SK-N-SH (cell line): ENCODE measurements at regions not wholly inside any gene's neighbourhood (a gene's known extent, or its start where the extent isn't known, plus 50 kb on each side); places are given as distances from the start of the nearest gene placed in this dataset.
A peak's percentile ranks its signal among the peaks of the same experiment; 100 is the strongest.

Experiments used
- CTCF ChIA-PET: fragments of 300-600, 350-600 bp; formaldehyde crosslinking; extraction: SDS; loops from one replicate; lab custom pipeline; 2021; lab: Yijun Ruan, JAX
- POLR2A ChIA-PET: fragments of 350-600 bp; sonication (Branson Sonifier 250); formaldehyde crosslinking; extraction: SDS; loops from one replicate; lab custom pipeline; 2020; ENCODE audit warnings: antibody characterized with exemption, inconsistent platforms; lab: Yijun Ruan, JAX
- DNase-seq: peaks from one replicate; pipeline ENCODE4 v3.0.0; 2012
- H2AFZ ChIP-seq: fragments of 200-600 bp; sonication (generic); 2 replicates; pipeline ENCODE4 v1.8.1; 2016; ENCODE audit warnings: antibody characterized with exemption, mild to moderate bottlenecking, low read depth
- H3F3A ChIP-seq: fragments of 200-600 bp; sonication (generic); replicated peaks from 2 replicates; pipeline ENCODE3; 2016; ENCODE audit warnings: antibody characterized with exemption, mild to moderate bottlenecking; ENCODE audit not compliant: insufficient read depth
- H3K27ac ChIP-seq, 2 experiments: fragments of 200-500 bp in 1 of 2; fragments of 200-600 bp in 1 of 2; sonication (Bioruptor generic) in 1 of 2; sonication (generic), shearing (Covaris generic) in 1 of 2; 2 replicates each; pipeline versions ENCODE4 v1.5.1 to v1.6.1; 2014 to 2016; ENCODE audit warnings: low read depth in 2 of 2, inconsistent platforms in 1 of 2, low read length in 1 of 2, mild to moderate bottlenecking in 1 of 2, mixed read lengths in 1 of 2
- H3K27me3 ChIP-seq: fragments of 200-600 bp; sonication (generic), shearing (Covaris generic); 2 replicates; pipeline ENCODE4 v1.6.1; 2016; ENCODE audit warnings: mixed run types; ENCODE audit not compliant: insufficient read depth
- H3K36me3 ChIP-seq, 2 experiments: fragments of 200-500 bp in 1 of 2; fragments of 200-600 bp in 1 of 2; sonication (Bioruptor generic) in 1 of 2; sonication (generic) in 1 of 2; replicated peaks in 1 of 2; 2 replicates each; pipeline versions ENCODE3 to v1.5.1; 2014 to 2016; ENCODE audit warnings: low read length in 1 of 2, mild to moderate bottlenecking in 1 of 2; ENCODE audit not compliant: insufficient read depth in 2 of 2, control insufficient read depth in 1 of 2
- H3K4me1 ChIP-seq, 2 experiments: fragments of 200-500 bp in 1 of 2; fragments of 200-600 bp in 1 of 2; sonication (Bioruptor generic) in 1 of 2; sonication (generic), shearing (Covaris generic) in 1 of 2; 2 replicates each; pipeline versions ENCODE4 v1.5.1 to v1.6.1; 2014 to 2016; ENCODE audit warnings: low read depth in 1 of 2, low read length in 1 of 2, mixed run types in 1 of 2; ENCODE audit not compliant: insufficient read depth in 2 of 2, control insufficient read depth in 1 of 2
- H3K4me2 ChIP-seq: fragments of 200-600 bp; sonication (generic), shearing (Covaris generic); 2 replicates; pipeline ENCODE4 v1.6.1; 2017; ENCODE audit warnings: mixed run types
- H3K4me3 ChIP-seq, 2 experiments: fragments of 200-500 bp in 1 of 2; fragments of 200-600 bp in 1 of 2; sonication (Bioruptor generic) in 1 of 2; sonication (generic), shearing (Covaris generic) in 1 of 2; 2 replicates each; pipeline versions ENCODE4 v1.5.1 to v1.8.1; 2014 to 2016; ENCODE audit warnings: low read depth in 2 of 2, inconsistent platforms in 1 of 2, low read length in 1 of 2, mild to moderate bottlenecking in 1 of 2, mixed read lengths in 1 of 2, moderate library complexity in 1 of 2
- H3K79me2 ChIP-seq: fragments of 200-600 bp; sonication (generic); 2 replicates; pipeline ENCODE4 v1.8.1; 2017; ENCODE audit warnings: mild to moderate bottlenecking; ENCODE audit not compliant: insufficient read depth
- H3K9ac ChIP-seq: fragments of 200-600 bp; sonication (generic); 2 replicates; pipeline ENCODE4 v1.6.1; 2017; ENCODE audit warnings: mixed run types
- H3K9me2 ChIP-seq: fragments of 200-600 bp; sonication (generic); 2 replicates; pipeline ENCODE4 v1.6.1; 2017; ENCODE audit warnings: mixed run types
- H3K9me3 ChIP-seq: fragments of 200-600 bp; sonication (generic); 2 replicates; pipeline ENCODE4 v1.6.1; 2017; ENCODE audit warnings: mixed run types, mild to moderate bottlenecking, moderate library complexity
- H4K20me1 ChIP-seq: fragments of 200-600 bp; sonication (generic); 2 replicates; pipeline ENCODE4 v1.6.1; 2017; ENCODE audit warnings: mild to moderate bottlenecking, mixed run types; ENCODE audit not compliant: insufficient read depth
- ELF1 ChIP-seq: IDR thresholded peaks from 2 replicates; pipeline ENCODE4 v1.4.0; 2012
- EP300 ChIP-seq, 2 experiments: IDR thresholded peaks; 2 replicates each; pipeline versions ENCODE4 v1.4.0 to v1.6.1; 2012; ENCODE audit warnings: borderline replicate concordance in 1 of 2, low read depth in 1 of 2, low read length in 1 of 2
- EZH2phosphoT487 ChIP-seq: fragments of 200-600 bp; sonication (generic); IDR thresholded peaks from 2 replicates; pipeline ENCODE4 v1.6.1; 2017; ENCODE audit warnings: low read depth, mixed run types, mild to moderate bottlenecking, antibody characterized with exemption, moderate library complexity, borderline replicate concordance
- FOXJ3 ChIP-seq: sonication (generic); formaldehyde crosslinking; IDR thresholded peaks from 2 replicates; pipeline ENCODE4 v1.5.1; 2020; ENCODE audit warnings: mild to moderate bottlenecking, missing genetic modification reagents
- FOXM1 ChIP-seq: IDR thresholded peaks from 2 replicates; pipeline ENCODE4 v1.4.0; 2012; ENCODE audit warnings: low read depth, mild to moderate bottlenecking
- GABPA ChIP-seq: IDR thresholded peaks from 2 replicates; pipeline ENCODE4 v1.4.0; 2012; ENCODE audit warnings: low read depth, mild to moderate bottlenecking
- JUND ChIP-seq: IDR thresholded peaks from 2 replicates; pipeline ENCODE4 v1.4.0; 2012
- NFIC ChIP-seq: IDR thresholded peaks from 2 replicates; pipeline ENCODE4 v1.4.0; 2012; ENCODE audit warnings: borderline replicate concordance
- RAD21 ChIP-seq: IDR thresholded peaks from 2 replicates; pipeline ENCODE4 v1.6.1; 2012; ENCODE audit warnings: mild to moderate bottlenecking, low read length
- RCOR1 ChIP-seq: fragments of 150-350 bp; IDR thresholded peaks from 2 replicates; pipeline ENCODE4 v1.6.1; 2017; ENCODE audit warnings: antibody characterized with exemption, low read length
- REST ChIP-seq: IDR thresholded peaks from 2 replicates; pipeline ENCODE4 v1.6.1; 2012; ENCODE audit warnings: mild to moderate bottlenecking, low read depth, low read length, moderate library complexity
- RFX5 ChIP-seq: IDR thresholded peaks from 2 replicates; pipeline ENCODE4 v1.6.1; 2012; ENCODE audit warnings: mild to moderate bottlenecking, improper control_type of control experiment, low read length
- RXRA ChIP-seq: IDR thresholded peaks from 2 replicates; pipeline ENCODE4 v1.4.0; 2012; ENCODE audit warnings: low read depth, mild to moderate bottlenecking, borderline replicate concordance
- SMC3 ChIP-seq: IDR thresholded peaks from 2 replicates; pipeline ENCODE4 v1.6.1; 2012; ENCODE audit warnings: low read depth, low read length, improper control_type of control experiment
- TAF1 ChIP-seq: IDR thresholded peaks from 2 replicates; pipeline ENCODE4 v1.6.1; 2012; ENCODE audit warnings: low read depth, mild to moderate bottlenecking, low read length, moderate library complexity, borderline replicate concordance
- TEAD4 ChIP-seq: IDR thresholded peaks from 2 replicates; pipeline ENCODE4 v1.4.0; 2012; ENCODE audit warnings: mild to moderate bottlenecking, borderline replicate concordance; ENCODE audit not compliant: insufficient read depth
- YY1 ChIP-seq: IDR thresholded peaks from 2 replicates; pipeline ENCODE4 v1.4.0; 2012; ENCODE audit warnings: low read depth, mild to moderate bottlenecking
- ZBTB33 ChIP-seq: IDR thresholded peaks from 2 replicates; pipeline ENCODE4 v1.4.0; 2012; ENCODE audit warnings: low read depth, borderline replicate concordance
- WGBS: methylation state at CpG from one replicate; pipeline ENCODE4 v1.1.6; 2017; ENCODE audit warnings: low lambda C conversion rate; 5-methylcytosine and 5-hydroxymethylcytosine counted together
- TF ChIP-seq, protein P1 (sequence below): IDR thresholded peaks from 2 replicates; pipeline ENCODE4 v1.4.0; 2012; ENCODE audit warnings: low read depth, borderline replicate concordance
- TF ChIP-seq, protein P2 (sequence below): fragments of 200-600 bp; sonication (generic); IDR thresholded peaks from 2 replicates; pipeline ENCODE4 v1.6.1; 2017; ENCODE audit warnings: antibody characterized with exemption, mild to moderate bottlenecking, moderate library complexity

DNA sequence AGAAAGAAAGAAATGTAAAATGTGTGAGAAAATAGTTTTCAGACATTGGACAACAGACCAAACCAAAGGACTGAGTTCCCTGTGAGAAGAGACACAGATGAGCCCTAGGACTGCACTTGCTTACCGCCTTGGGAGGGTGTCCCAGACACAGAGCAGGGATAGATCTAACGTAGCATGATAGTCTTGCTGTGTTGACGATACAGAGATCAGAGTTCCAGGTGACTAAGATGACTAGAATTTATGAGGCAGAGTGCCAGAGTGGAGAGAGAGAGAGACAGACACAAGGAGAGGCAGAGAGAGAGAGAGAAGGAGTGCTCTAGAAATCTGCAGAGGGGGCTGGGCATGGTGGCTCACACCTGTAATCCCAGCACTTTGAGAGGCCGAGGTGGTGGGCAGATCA, 148.2 kb upstream of the LMNTD1 start (continued):
- TF ChIP-seq YY1: no peak
- no peak for TF ChIP-seq RCOR1
- TF ChIP-seq ELF1: no peak
- TF ChIP-seq NFIC: peak; percentile 70
- TF ChIP-seq, protein P1, sequence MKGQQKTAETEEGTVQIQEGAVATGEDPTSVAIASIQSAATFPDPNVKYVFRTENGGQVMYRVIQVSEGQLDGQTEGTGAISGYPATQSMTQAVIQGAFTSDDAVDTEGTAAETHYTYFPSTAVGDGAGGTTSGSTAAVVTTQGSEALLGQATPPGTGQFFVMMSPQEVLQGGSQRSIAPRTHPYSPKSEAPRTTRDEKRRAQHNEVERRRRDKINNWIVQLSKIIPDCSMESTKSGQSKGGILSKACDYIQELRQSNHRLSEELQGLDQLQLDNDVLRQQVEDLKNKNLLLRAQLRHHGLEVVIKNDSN: no peak
- TF ChIP-seq EZH2phosphoT487: no peak
- no peak for TF ChIP-seq RFX5
- no peak for TF ChIP-seq TAF1

GRCh38 chr12:25702553-25702952, 149.5 kb upstream of the LMNTD1 start:
- POLR2A ChIA-PET: no interaction called here
- Histone ChIP-seq H3K9me3 (no peaks in the 10 kb centered on the region), H3K4me1 (no peaks in the 10 kb centered on the region; a peak in 1 of 4 replicates), H3K9ac (no peak overlapping the region), H3K27me3 (no peaks in the 10 kb centered on the region), H4K20me1 (no peaks in the 10 kb centered on the region), H3K27ac (no peak overlapping the region), H3F3A (no peaks in the 10 kb centered on the region), H3K36me3 (no peaks in the 10 kb centered on the region), H3K4me2 (no peak overlapping the region), H3K9me2 (no peaks in the 10 kb centered on the region), H2AFZ (no peak overlapping the region), H3K79me2 (no peaks in the 10 kb centered on the region), H3K4me3 (no peak overlapping the region)
- CTCF ChIA-PET: no interaction called here
- DNase-seq: no peak
- TF ChIP-seq FOXJ3 (CRISPR knock-in tag): no peak
- no peak for TF ChIP-seq RXRA
- TF ChIP-seq TEAD4: no peak
- no peak for TF ChIP-seq RCOR1
- TF ChIP-seq JUND: no peak
- no peak for TF ChIP-seq EP300 (IDR thresholded peaks at IDR 0.05; ENCODE audit: borderline replicate concordance in 1 of 2, low read depth in 1 of 2, low read length in 1 of 2)
- TF ChIP-seq SMC3: no peak
- TF ChIP-seq FOXM1: no peak
- no peak for TF ChIP-seq REST
- TF ChIP-seq, protein P2, sequence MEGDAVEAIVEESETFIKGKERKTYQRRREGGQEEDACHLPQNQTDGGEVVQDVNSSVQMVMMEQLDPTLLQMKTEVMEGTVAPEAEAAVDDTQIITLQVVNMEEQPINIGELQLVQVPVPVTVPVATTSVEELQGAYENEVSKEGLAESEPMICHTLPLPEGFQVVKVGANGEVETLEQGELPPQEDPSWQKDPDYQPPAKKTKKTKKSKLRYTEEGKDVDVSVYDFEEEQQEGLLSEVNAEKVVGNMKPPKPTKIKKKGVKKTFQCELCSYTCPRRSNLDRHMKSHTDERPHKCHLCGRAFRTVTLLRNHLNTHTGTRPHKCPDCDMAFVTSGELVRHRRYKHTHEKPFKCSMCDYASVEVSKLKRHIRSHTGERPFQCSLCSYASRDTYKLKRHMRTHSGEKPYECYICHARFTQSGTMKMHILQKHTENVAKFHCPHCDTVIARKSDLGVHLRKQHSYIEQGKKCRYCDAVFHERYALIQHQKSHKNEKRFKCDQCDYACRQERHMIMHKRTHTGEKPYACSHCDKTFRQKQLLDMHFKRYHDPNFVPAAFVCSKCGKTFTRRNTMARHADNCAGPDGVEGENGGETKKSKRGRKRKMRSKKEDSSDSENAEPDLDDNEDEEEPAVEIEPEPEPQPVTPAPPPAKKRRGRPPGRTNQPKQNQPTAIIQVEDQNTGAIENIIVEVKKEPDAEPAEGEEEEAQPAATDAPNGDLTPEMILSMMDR: no peak
- no peak for TF ChIP-seq ELF1
- TF ChIP-seq GABPA: no peak
- TF ChIP-seq NFIC: no peak
- TF ChIP-seq ZBTB33: no peak
- no peak for TF ChIP-seq RAD21
- WGBS: 83% methylated on average over 3 of the region's 3 CpGs
